ENCODE measurements at regions not wholly inside any gene's neighbourhood (a gene's known extent, or its start where the extent isn't known, plus 50 kb on each side); places are given as distances from the start of the nearest gene placed in this dataset.
A peak's percentile ranks its signal among the peaks of the same experiment; 100 is the strongest.

- TF ChIP-seq, protein P1, sequence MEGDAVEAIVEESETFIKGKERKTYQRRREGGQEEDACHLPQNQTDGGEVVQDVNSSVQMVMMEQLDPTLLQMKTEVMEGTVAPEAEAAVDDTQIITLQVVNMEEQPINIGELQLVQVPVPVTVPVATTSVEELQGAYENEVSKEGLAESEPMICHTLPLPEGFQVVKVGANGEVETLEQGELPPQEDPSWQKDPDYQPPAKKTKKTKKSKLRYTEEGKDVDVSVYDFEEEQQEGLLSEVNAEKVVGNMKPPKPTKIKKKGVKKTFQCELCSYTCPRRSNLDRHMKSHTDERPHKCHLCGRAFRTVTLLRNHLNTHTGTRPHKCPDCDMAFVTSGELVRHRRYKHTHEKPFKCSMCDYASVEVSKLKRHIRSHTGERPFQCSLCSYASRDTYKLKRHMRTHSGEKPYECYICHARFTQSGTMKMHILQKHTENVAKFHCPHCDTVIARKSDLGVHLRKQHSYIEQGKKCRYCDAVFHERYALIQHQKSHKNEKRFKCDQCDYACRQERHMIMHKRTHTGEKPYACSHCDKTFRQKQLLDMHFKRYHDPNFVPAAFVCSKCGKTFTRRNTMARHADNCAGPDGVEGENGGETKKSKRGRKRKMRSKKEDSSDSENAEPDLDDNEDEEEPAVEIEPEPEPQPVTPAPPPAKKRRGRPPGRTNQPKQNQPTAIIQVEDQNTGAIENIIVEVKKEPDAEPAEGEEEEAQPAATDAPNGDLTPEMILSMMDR (IDR thresholded peaks at IDR 0.05): no peak
- Mint-ChIP-seq H3K27me3 (ENCODE audit: low read depth) (no peaks in the 10 kb centered on the region), H3K9me3 (ENCODE audit: low read depth) (no peaks in the 10 kb centered on the region), H3K36me3 (ENCODE audit: low read depth) (no peaks in the 10 kb centered on the region), H3K4me1 (ENCODE audit: low read depth) (peaks cover 45% of the 10 kb centered on the region), H3K4me3 (ENCODE audit: unreplicated experiment) (no peak overlapping the region), H3K27ac (ENCODE audit: unreplicated experiment) (no peak overlapping the region)
- DNase-seq (ENCODE audit: low spot score): no peak
Observed at GRCh38 chr9:129337336-129338140, 159.5 kb upstream of the IER5L start.

GRCh38 chr9:129336601-129337331 is 158.7 kb upstream of the IER5L start:
- DNase-seq (ENCODE audit: low spot score): no peak
- no peaks in the 10 kb centered on the region for H3K27me3 Mint-ChIP-seq (ENCODE audit: low read depth)
- TF ChIP-seq, protein P1 (IDR thresholded peaks at IDR 0.05): no peak
- no peaks in the 10 kb centered on the region for H3K9me3 Mint-ChIP-seq (ENCODE audit: low read depth)
- H3K36me3 Mint-ChIP-seq (ENCODE audit: low read depth): no peaks in the 10 kb centered on the region
- H3K4me1 Mint-ChIP-seq (ENCODE audit: low read depth): peaks cover 50% of the 10 kb centered on the region
- peak overlapping the region; percentile 76 for H3K27ac Mint-ChIP-seq (ENCODE audit: unreplicated experiment)
- H3K4me3 Mint-ChIP-seq (ENCODE audit: unreplicated experiment): peak overlapping the region; percentile 59

DNA sequence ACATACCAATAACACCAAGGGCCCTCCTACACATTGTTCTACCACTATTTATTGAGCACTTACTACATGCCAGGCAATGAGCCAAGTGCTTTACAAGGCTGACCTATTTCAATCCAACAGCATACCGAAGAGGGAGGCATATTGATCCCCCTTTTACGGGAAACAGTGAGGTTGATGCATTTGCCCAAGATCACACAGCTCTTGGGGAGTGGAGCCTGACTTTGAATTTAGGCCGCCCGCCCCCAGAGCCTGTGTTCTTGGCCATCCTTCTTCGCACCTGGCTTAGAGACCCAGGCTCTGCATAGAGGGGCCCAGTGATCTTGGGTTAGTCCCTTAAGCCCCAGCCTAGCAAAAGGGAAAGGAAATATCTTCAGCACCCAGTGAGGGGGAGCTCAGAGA is 158.1 kb upstream of the IER5L start:
- TF ChIP-seq, protein P1 (IDR thresholded peaks at IDR 0.05): no peak
- H3K36me3 Mint-ChIP-seq (ENCODE audit: low read depth): no peaks in the 10 kb centered on the region
- H3K4me1 Mint-ChIP-seq (ENCODE audit: low read depth): peaks cover 54% of the 10 kb centered on the region
- DNase-seq (ENCODE audit: low spot score): no peak
- H3K27ac Mint-ChIP-seq (ENCODE audit: unreplicated experiment): peak overlapping the region; percentile 94
- no peaks in the 10 kb centered on the region for H3K27me3 Mint-ChIP-seq (ENCODE audit: low read depth)
- no peak overlapping the region for H3K4me3 Mint-ChIP-seq (ENCODE audit: unreplicated experiment)
- H3K9me3 Mint-ChIP-seq (ENCODE audit: low read depth): peaks cover 3% of the 10 kb centered on the region

- Mint-ChIP-seq H3K4me3 (ENCODE audit: unreplicated experiment) (peak overlapping the region; percentile 15), H3K27me3 (ENCODE audit: low read depth) (no peaks in the 10 kb centered on the region), H3K4me1 (ENCODE audit: low read depth) (peaks cover 57% of the 10 kb centered on the region), H3K9me3 (ENCODE audit: low read depth) (peaks cover 8% of the 10 kb centered on the region), H3K27ac (ENCODE audit: unreplicated experiment) (peak overlapping the region; percentile 94), H3K36me3 (ENCODE audit: low read depth) (no peaks in the 10 kb centered on the region)
- TF ChIP-seq, protein P1 (IDR thresholded peaks at IDR 0.05): no peak
- no peak for DNase-seq (ENCODE audit: low spot score)
Observed at GRCh38 chr9:129335464-129336129, 157.5 kb upstream of the IER5L start.

Data from chondrocyte (in vitro differentiated cells).